B cell (primary cell): ENCODE measurements at regions not wholly inside any gene's neighbourhood (a gene's known extent, or its start where the extent isn't known, plus 50 kb on each side); places are given as distances from the start of the nearest gene placed in this dataset.

ENCODE experiments used
- CTCF ChIP-seq: fragments of 200-600 bp; IDR thresholded peaks from one replicate; pipeline ENCODE4 v1.8.0; 2022; ENCODE audit warnings: antibody characterized with exemption, mild to moderate bottlenecking
- EZH2 ChIP-seq: IDR thresholded peaks from 2 replicates; pipeline ENCODE4 v1.6.1; 2012; ENCODE audit warnings: borderline replicate concordance, low read depth, mild to moderate bottlenecking, moderate library complexity, low read length; ENCODE audit not compliant: insufficient read depth, poor library complexity, severe bottlenecking

DNA sequence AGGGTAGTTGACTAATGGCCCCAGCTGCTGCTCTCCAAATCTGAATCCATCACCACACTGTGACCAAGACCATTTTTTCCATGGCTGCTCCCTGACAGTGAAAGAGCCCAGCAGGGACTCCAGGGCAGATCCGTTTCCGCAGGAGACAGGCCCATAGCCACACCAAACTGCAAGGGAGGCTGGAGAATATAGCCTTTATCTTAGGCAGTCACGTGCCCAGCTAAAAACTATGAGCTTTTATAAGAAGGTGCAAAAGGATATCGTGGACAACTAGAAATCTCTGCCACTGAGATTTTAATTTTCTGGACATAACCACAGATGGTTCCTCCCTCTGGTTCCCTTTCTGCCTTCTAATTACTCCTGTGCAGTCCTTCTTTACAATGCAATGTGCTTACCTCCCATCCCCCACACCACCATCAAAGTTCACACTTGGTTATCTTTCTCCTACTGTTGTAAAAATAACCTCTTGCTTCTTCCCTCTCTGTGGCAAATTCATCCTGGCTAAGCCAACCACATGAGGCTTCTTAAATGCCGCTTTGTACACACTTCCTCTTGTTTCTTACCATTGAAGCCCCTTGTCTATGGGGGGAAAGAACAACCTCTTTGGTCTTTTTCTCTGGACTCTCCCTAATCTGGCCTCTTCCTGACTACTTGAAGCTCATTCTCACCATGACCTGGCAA, 233.7 kb downstream of the SHQ1 start:
- TF ChIP-seq CTCF = no peak
- TF ChIP-seq EZH2 = no peak
